Gastrocnemius medialis (tissue), 4 donors: ENCODE measurements at regions not wholly inside any gene's neighbourhood (a gene's known extent, or its start where the extent isn't known, plus 50 kb on each side); places are given as distances from the start of the nearest gene placed in this dataset.

Experiments used
- ATAC-seq, 2 donors: fragments of 150-250 bp; one replicate each; pipeline ENCODE4 v1.9.1; 2016
- DNase-seq, 2 donors: peaks; one replicate each; pipeline ENCODE4 v3.0.0-alpha.2; 2019
- H3K27ac ChIP-seq, 4 donors: fragments of 200-600 bp; sonication (generic); 1 replicate in 1 of 4; 2 replicates in 3 of 4; pipeline ENCODE4 v1.5.1; 2016 to 2018; ENCODE audit warnings: mild to moderate bottlenecking in 2 of 4, moderate library complexity in 1 of 4
- H3K27me3 ChIP-seq, 3 donors: fragments of 200-600 bp; sonication (generic) in 2 of 3; 1 replicate in 1 of 3; 2 replicates in 2 of 3; pipeline versions ENCODE4 v1.5.1 to v1.6.0; 2016 to 2019; ENCODE audit warnings: mild to moderate bottlenecking in 1 of 3, moderate library complexity in 1 of 3
- H3K36me3 ChIP-seq, 2 donors: fragments of 200-600 bp; sonication (generic) in 1 of 2; one replicate each; pipeline ENCODE4 v1.5.1; 2017 to 2018
- H3K4me1 ChIP-seq, 2 donors: fragments of 200-600 bp; sonication (generic) in 1 of 2; one replicate each; pipeline ENCODE4 v1.5.1; 2016 to 2017; ENCODE audit warnings: mild to moderate bottlenecking in 2 of 2
- H3K4me3 ChIP-seq, 4 donors: fragments of 200-600 bp; sonication (generic) in 3 of 4; 1 replicate in 1 of 4; 2 replicates in 3 of 4; pipeline ENCODE4 v1.5.1; 2016 to 2019; ENCODE audit warnings: mild to moderate bottlenecking in 2 of 4
- H3K9me3 ChIP-seq, 3 donors: fragments of 200-600 bp; sonication (generic) in 2 of 3; 1 replicate in 1 of 3; 2 replicates in 2 of 3; pipeline ENCODE4 v1.5.1; 2016 to 2019
- CTCF ChIP-seq, 5 experiments: fragments of 450-650 bp in 3 of 5; fragments of 200-600 bp in 2 of 5; sonication (generic) in 2 of 5; IDR thresholded peaks in 4 of 5; conservative IDR thresholded peaks in 1 of 5; 1 replicate in 4 of 5; 2 replicates in 1 of 5; pipeline ENCODE4 v1.5.1; 2016 to 2019; ENCODE audit warnings: antibody characterized with exemption in 5 of 5, mild to moderate bottlenecking in 3 of 5, moderate library complexity in 3 of 5
- POLR2A ChIP-seq, 2 donors: fragments of 450-650 bp; IDR thresholded peaks; one replicate each; pipeline ENCODE4 v1.6.1; 2017; ENCODE audit warnings: antibody characterized with exemption in 2 of 2, mild to moderate bottlenecking in 2 of 2, moderate library complexity in 2 of 2
- in situ Hi-C, 4 donors: fragments of 200-750 bp; cut with MboI; loops; one replicate each; pipeline versions ENCODE4 v1.15.0 to v1.8.0; 2017; ENCODE audit warnings: low sequenced_read_pairs in 4 of 4
- intact Hi-C: fragments of 100-400 bp; cut with DNase I; formaldehyde crosslinking; loops from one replicate; pipeline ENCODE4 v1.15.1; 2023; ENCODE audit warnings: low total_unique reads

GRCh38 chr18:39913672-39914366 lies 2041.2 kb upstream of the PIK3C3 start:
- Histone ChIP-seq H3K9me3 (no peaks in the 10 kb centered on the region), H3K4me1 (no peaks in the 10 kb centered on the region), H3K4me3 (no peak overlapping the region), H3K36me3 (no peaks in the 10 kb centered on the region), H3K27ac (no peak overlapping the region), H3K27me3 (no peaks in the 10 kb centered on the region)
- ATAC-seq (no peak), DNase-seq (no peak)
- intact Hi-C loops (no loop called here), in situ Hi-C loops (no loop called here)
- TF ChIP-seq CTCF (IDR thresholded peaks at IDR 0.05 in 4 of 5, conservative IDR thresholded peaks at IDR 0.05 in 1 of 5), result no peak
- TF ChIP-seq POLR2A (IDR thresholded peaks at IDR 0.05), result no peak

GRCh38 chr18:39911716-39912115 lies 2043.3 kb upstream of the PIK3C3 start:
- intact Hi-C loops (no loop called here), in situ Hi-C loops (no loop called here)
- ATAC-seq, result no peak
- no peaks in the 10 kb centered on the region for H3K36me3 ChIP-seq
- no peak overlapping the region for H3K4me3 ChIP-seq
- no peak for TF ChIP-seq POLR2A (IDR thresholded peaks at IDR 0.05)
- TF ChIP-seq CTCF (IDR thresholded peaks at IDR 0.05 in 4 of 5, conservative IDR thresholded peaks at IDR 0.05 in 1 of 5), result no peak
- no peaks in the 10 kb centered on the region for H3K4me1 ChIP-seq
- no peak overlapping the region for H3K27ac ChIP-seq
- no peaks in the 10 kb centered on the region for H3K27me3 ChIP-seq
- no peak for DNase-seq
- H3K9me3 ChIP-seq, result no peaks in the 10 kb centered on the region

- intact Hi-C loops (no loop called here), in situ Hi-C loops (no loop called here)
- TF ChIP-seq POLR2A (IDR thresholded peaks at IDR 0.05), result no peak
- TF ChIP-seq CTCF (IDR thresholded peaks at IDR 0.05 in 4 of 5, conservative IDR thresholded peaks at IDR 0.05 in 1 of 5), result no peak
Measured at GRCh38 chr18:39909706-39910105, 2045.3 kb upstream of the PIK3C3 start.

GRCh38 chr18:39886136-39886535 lies 2068.9 kb upstream of the PIK3C3 start:
- no peaks in the 10 kb centered on the region for H3K27me3 ChIP-seq
- intact Hi-C loops, result no loop called here
- TF ChIP-seq POLR2A (IDR thresholded peaks at IDR 0.05) (no peak), CTCF (IDR thresholded peaks at IDR 0.05 in 4 of 5, conservative IDR thresholded peaks at IDR 0.05 in 1 of 5) (no peak)

More at GRCh38 chr18:39909706-39910105, 2045.3 kb upstream of the PIK3C3 start:
- H3K27me3 ChIP-seq, result no peaks in the 10 kb centered on the region
- H3K36me3 ChIP-seq, result no peaks in the 10 kb centered on the region
- DNase-seq, result no peak
- ATAC-seq, result no peak
- no peaks in the 10 kb centered on the region for H3K9me3 ChIP-seq
- no peak overlapping the region for H3K4me3 ChIP-seq
- H3K27ac ChIP-seq, result no peak overlapping the region
- H3K4me1 ChIP-seq, result no peaks in the 10 kb centered on the region

GRCh38 chr18:39872651-39873050 lies 2082.4 kb upstream of the PIK3C3 start:
- no peaks in the 10 kb centered on the region for H3K27me3 ChIP-seq
- TF ChIP-seq POLR2A (IDR thresholded peaks at IDR 0.05) (no peak), CTCF (IDR thresholded peaks at IDR 0.05 in 4 of 5, conservative IDR thresholded peaks at IDR 0.05 in 1 of 5) (no peak)
- no peaks in the 10 kb centered on the region for H3K9me3 ChIP-seq
- no peak overlapping the region for H3K27ac ChIP-seq
- no peaks in the 10 kb centered on the region for H3K36me3 ChIP-seq
- DNase-seq, result no peak
- no peaks in the 10 kb centered on the region for H3K4me1 ChIP-seq
- intact Hi-C loops (no loop called here), in situ Hi-C loops (loop anchor here in 1 of 4 donors (25.0 kb wide), 1 partner anchor 110 kb away; no protein-coding TSS in a partner anchor)
- no peak for ATAC-seq
- no peak overlapping the region for H3K4me3 ChIP-seq

More at GRCh38 chr18:39886136-39886535, 2068.9 kb upstream of the PIK3C3 start:
- H3K4me1 ChIP-seq, result no peaks in the 10 kb centered on the region
- H3K4me3 ChIP-seq, result no peak overlapping the region
- no peaks in the 10 kb centered on the region for H3K9me3 ChIP-seq
- ATAC-seq (no peak), DNase-seq (no peak)
- no peak overlapping the region for H3K27ac ChIP-seq
- in situ Hi-C loops, result no loop called here
- H3K36me3 ChIP-seq, result no peaks in the 10 kb centered on the region
